Spleen (tissue), 11 donors: ENCODE measurements at regions not wholly inside any gene's neighbourhood (a gene's known extent, or its start where the extent isn't known, plus 50 kb on each side); places are given as distances from the start of the nearest gene placed in this dataset.
"Not testable (repeated sequence)": the region's sequence is repeated elsewhere in the genome, so short reads cannot be mapped to it uniquely, and the experiment has no call there.

Experiments
- DNase-seq: peaks from one replicate; pipeline ENCODE4 v3.0.0-alpha.2; 2020
- H3K27ac ChIP-seq, 8 donors: fragments of 200-600 bp; sonication (generic) in 7 of 8; 1 replicate in 4 of 8; 2 replicates in 4 of 8; pipeline versions ENCODE4 v1.5.0 to v1.8.0; 2016 to 2021; ENCODE audit warnings: inconsistent platforms in 4 of 8, mild to moderate bottlenecking in 4 of 8, moderate library complexity in 1 of 8
- H3K27me3 ChIP-seq, 7 donors: fragments of 200-600 bp; sonication (generic) in 6 of 7; replicated peaks in 1 of 7; 1 replicate in 4 of 7; 2 replicates in 3 of 7; pipeline versions ENCODE4 v1.5.0 to v1.8.0; 2016 to 2021; ENCODE audit warnings: inconsistent platforms in 3 of 7, mild to moderate bottlenecking in 1 of 7
- H3K36me3 ChIP-seq, 6 donors: fragments of 200-600 bp; sonication (generic) in 5 of 6; 1 replicate in 4 of 6; 2 replicates in 2 of 6; pipeline versions ENCODE4 v1.5.0 to v1.8.0; 2016 to 2021; ENCODE audit warnings: inconsistent platforms in 2 of 6
- H3K4me1 ChIP-seq, 6 donors: fragments of 200-600 bp; sonication (generic) in 5 of 6; 1 replicate in 3 of 6; 2 replicates in 3 of 6; pipeline versions ENCODE4 v1.5.0 to v1.8.0; 2016 to 2021; ENCODE audit warnings: inconsistent platforms in 3 of 6
- H3K4me3 ChIP-seq, 8 donors: fragments of 200-600 bp; sonication (generic) in 7 of 8; 1 replicate in 4 of 8; 2 replicates in 4 of 8; pipeline versions ENCODE4 v1.5.0 to v1.8.0; 2016 to 2021; ENCODE audit warnings: inconsistent platforms in 4 of 8, mild to moderate bottlenecking in 4 of 8, moderate library complexity in 2 of 8
- H3K9me3 ChIP-seq, 8 donors: fragments of 200-600 bp; sonication (generic) in 7 of 8; 1 replicate in 4 of 8; 2 replicates in 4 of 8; pipeline versions ENCODE4 v1.5.0 to v1.8.0; 2016 to 2021; ENCODE audit warnings: inconsistent platforms in 4 of 8
- CTCF ChIP-seq, 11 experiments: fragments of 200-600 bp in 7 of 11; fragments of 450-650 bp in 4 of 11; sonication (generic) in 4 of 11; IDR thresholded peaks in 8 of 11; conservative IDR thresholded peaks in 3 of 11; 1 replicate in 7 of 11; 2 replicates in 4 of 11; pipeline versions ENCODE4 v1.4.0 to v1.8.0; 2016 to 2021; ENCODE audit warnings: antibody characterized with exemption in 11 of 11, inconsistent platforms in 4 of 11, mild to moderate bottlenecking in 1 of 11
- POLR2A ChIP-seq, 3 donors: fragments of 450-650 bp; IDR thresholded peaks; one replicate each; pipeline ENCODE4 v1.5.1; 2017; ENCODE audit warnings: antibody characterized with exemption in 3 of 3, mild to moderate bottlenecking in 1 of 3
- POLR2AphosphoS5 ChIP-seq, 3 donors: sonication (generic); formaldehyde crosslinking; IDR thresholded peaks; one replicate each; pipeline ENCODE4 v1.5.1; 2017; ENCODE audit warnings: antibody characterized with exemption in 3 of 3
- WGBS, 5 donors: extraction: QIAGEN DNeasy Blood & Tissue Kit in 3 of 5; methylation state at CpG; one replicate each; pipeline versions ENCODE4 v1.1.5 to v1.1.7; 2013 to 2018; 5-methylcytosine and 5-hydroxymethylcytosine counted together
- intact Hi-C: fragments of 100-400 bp; cut with DNase I; formaldehyde crosslinking; loops from one replicate; pipeline ENCODE4 v1.15.0; 2023; ENCODE audit warnings: low total_unique reads
- donor health status: healthy with polysubstance abuse.
- donor health status: DM: no; HTN: no; CAD: no; lungs with moderate emphysema.
- donor health status: DM: no; HTN: no; CAD: no.
- donor health status: Bipolar disorder and iron deficiency.
- donor health status: healthy.
- donor health status: DM: no; HTN: no; CAD: no.
- donor health status: DM: yes; HTN: yes; CAD: no.

- no peaks in the 10 kb centered on the region for H3K4me1 ChIP-seq
- TF ChIP-seq POLR2A (IDR thresholded peaks at IDR 0.05) (no peak), POLR2AphosphoS5 (IDR thresholded peaks at IDR 0.05) (no peak), CTCF (IDR thresholded peaks at IDR 0.05 in 8 of 11, conservative IDR thresholded peaks at IDR 0.05 in 3 of 11) (no peak)
- H3K4me3 ChIP-seq, result no peak overlapping the region
- H3K27ac ChIP-seq, result no peak overlapping the region
- no peaks in the 10 kb centered on the region for H3K9me3 ChIP-seq
- intact Hi-C loops, result no loop called here
- H3K36me3 ChIP-seq, result no peaks in the 10 kb centered on the region
- 87 to 97% (median 92%) methylated on average over 4 of the region's 4 CpGs for WGBS, 5 donors
- DNase-seq, result no peak
- H3K27me3 ChIP-seq, result no peaks in the 10 kb centered on the region
These were observed 1098.2 kb downstream of the ZPLD1 start for GRCh38 chr3:103532986-103533385.

- Histone ChIP-seq H3K27ac (no peak overlapping the region), H3K27me3 (no peaks in the 10 kb centered on the region), H3K4me1 (no peaks in the 10 kb centered on the region), H3K9me3 (no peaks in the 10 kb centered on the region), H3K4me3 (no peak overlapping the region), H3K36me3 (no peaks in the 10 kb centered on the region)
- TF ChIP-seq POLR2A (IDR thresholded peaks at IDR 0.05) (no peak), POLR2AphosphoS5 (IDR thresholded peaks at IDR 0.05) (no peak), CTCF (IDR thresholded peaks at IDR 0.05 in 8 of 11, conservative IDR thresholded peaks at IDR 0.05 in 3 of 11) (no peak)
- intact Hi-C loops, result no loop called here
- 49 to 69% (median 63%) methylated on average over 8 of the region's 8 CpGs for WGBS, 5 donors
- no peak for DNase-seq
These were observed 1119.6 kb downstream of the ZPLD1 start for GRCh38 chr3:103554451-103554850.

GRCh38 chr3:103564116-103564515 is 1129.3 kb downstream of the ZPLD1 start:
- H3K27me3 ChIP-seq, H3K4me1 ChIP-seq, H3K36me3 ChIP-seq, H3K4me3 ChIP-seq, DNase-seq, intact Hi-C loops, H3K27ac ChIP-seq: not testable (repeated sequence)
- peaks cover 0 to 28% (median 19%) of the 10 kb centered on the region in 8 donors for H3K9me3 ChIP-seq
- 78 to 88% (median 87%) methylated on average over 6 of the region's 6 CpGs for WGBS, 5 donors

GRCh38 chr3:103585809-103586208 is 1151.0 kb downstream of the ZPLD1 start:
- no peak for TF ChIP-seq POLR2A (IDR thresholded peaks at IDR 0.05)
- no peak for TF ChIP-seq POLR2AphosphoS5 (IDR thresholded peaks at IDR 0.05)
- no peak for TF ChIP-seq CTCF (IDR thresholded peaks at IDR 0.05 in 8 of 11, conservative IDR thresholded peaks at IDR 0.05 in 3 of 11)
- intact Hi-C loops, result no loop called here
- H3K4me1 ChIP-seq, result no peaks in the 10 kb centered on the region
- no peak for DNase-seq
- WGBS, 5 donors, result 62 to 72% (median 69%) methylated on average over 4 of the region's 4 CpGs
- H3K36me3 ChIP-seq, result no peaks in the 10 kb centered on the region
- no peaks in the 10 kb centered on the region for H3K27me3 ChIP-seq
- no peaks in the 10 kb centered on the region for H3K9me3 ChIP-seq
- no peak overlapping the region for H3K27ac ChIP-seq
- no peak overlapping the region for H3K4me3 ChIP-seq

- H3K27me3 ChIP-seq, result no peaks in the 10 kb centered on the region
- WGBS, 5 donors, result 72 to 98% (median 92%) methylated on average over 2 of the region's 2 CpGs
- H3K4me1 ChIP-seq, result no peaks in the 10 kb centered on the region
- no peaks in the 10 kb centered on the region for H3K36me3 ChIP-seq
- no peak overlapping the region for H3K4me3 ChIP-seq
- intact Hi-C loops, result no loop called here
- no peak for DNase-seq
- H3K27ac ChIP-seq, result no peak overlapping the region
- TF ChIP-seq CTCF (IDR thresholded peaks at IDR 0.05 in 8 of 11, conservative IDR thresholded peaks at IDR 0.05 in 3 of 11), result no peak
- no peak for TF ChIP-seq POLR2A (IDR thresholded peaks at IDR 0.05)
- TF ChIP-seq POLR2AphosphoS5 (IDR thresholded peaks at IDR 0.05), result no peak
- no peaks in the 10 kb centered on the region for H3K9me3 ChIP-seq
These were observed 1155.0 kb downstream of the ZPLD1 start for GRCh38 chr3:103589770-103590169.
